GM12891 (cell line): ENCODE measurements at regions not wholly inside any gene's neighbourhood (a gene's known extent, or its start where the extent isn't known, plus 50 kb on each side); places are given as distances from the start of the nearest gene placed in this dataset.

ENCODE experiments used
- DNase-seq: peaks from one replicate; pipeline ENCODE4 v3.0.0; 2011; ENCODE audit warnings: low spot score; ENCODE audit not compliant: insufficient read length
- FAIRE-seq: peaks from 2 replicates; lab custom pipeline; 2011; peaks lifted over from hg19 to GRCh38; lab: Jason Lieb, UNC
- PAX5 ChIP-seq: IDR thresholded peaks from 2 replicates; pipeline ENCODE4 v1.6.1; 2011; ENCODE audit warnings: low read length, moderate library complexity, mild to moderate bottlenecking; ENCODE audit not compliant: insufficient read depth, severe bottlenecking
- POLR2A ChIP-seq: IDR thresholded peaks from 2 replicates; pipeline ENCODE4 v1.6.1; 2011; ENCODE audit warnings: low read depth, low read length, control low read depth
- POLR2AphosphoS5 ChIP-seq: IDR thresholded peaks from 2 replicates; pipeline ENCODE4 v1.6.1; 2011; ENCODE audit warnings: low read depth, low read length, control low read depth
- POU2F2 ChIP-seq: IDR thresholded peaks from 2 replicates; pipeline ENCODE4 v1.6.1; 2011; ENCODE audit warnings: low read depth, mild to moderate bottlenecking, control low read depth, low read length, moderate library complexity
- SPI1 ChIP-seq: IDR thresholded peaks from 2 replicates; pipeline ENCODE4 v1.6.1; 2011; ENCODE audit warnings: low read depth, low read length, control low read depth
- TAF1 ChIP-seq: IDR thresholded peaks from 2 replicates; pipeline ENCODE4 v1.6.1; 2011; ENCODE audit warnings: low read depth, low read length, control low read depth

GRCh38 chr10:10542477-10542876, 475.2 kb upstream of the CELF2 start:
- no peak for DNase-seq
- TF ChIP-seq PAX5 = no peak
- TF ChIP-seq POU2F2 = no peak
- no peak for TF ChIP-seq TAF1
- TF ChIP-seq POLR2A = no peak
- TF ChIP-seq SPI1 = no peak
- TF ChIP-seq POLR2AphosphoS5 = no peak
- no peak for FAIRE-seq

DNA sequence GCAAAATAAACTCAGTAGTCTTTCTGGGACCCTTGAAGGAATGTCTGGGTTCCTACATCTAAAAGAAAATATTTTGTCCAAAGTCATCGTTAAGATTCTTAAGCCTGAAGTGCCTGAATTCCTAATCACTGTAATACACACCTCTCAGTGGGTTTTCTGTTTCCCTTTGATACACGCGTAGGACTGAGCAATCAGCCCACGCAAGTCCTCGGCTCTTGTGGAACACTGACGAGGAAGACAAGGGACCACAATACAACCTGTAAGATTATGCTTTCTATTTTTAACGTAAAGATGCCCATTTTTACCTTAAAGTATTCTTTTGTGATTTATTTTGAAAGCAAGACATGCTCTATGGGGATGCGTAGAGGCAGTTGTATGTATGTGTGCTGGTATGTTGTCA, 472.8 kb upstream of the CELF2 start:
- no peak for FAIRE-seq
- TF ChIP-seq PAX5 = no peak
- TF ChIP-seq POLR2A = no peak
- no peak for TF ChIP-seq POLR2AphosphoS5
- TF ChIP-seq POU2F2 = no peak
- no peak for TF ChIP-seq SPI1
- no peak for TF ChIP-seq TAF1

DNA sequence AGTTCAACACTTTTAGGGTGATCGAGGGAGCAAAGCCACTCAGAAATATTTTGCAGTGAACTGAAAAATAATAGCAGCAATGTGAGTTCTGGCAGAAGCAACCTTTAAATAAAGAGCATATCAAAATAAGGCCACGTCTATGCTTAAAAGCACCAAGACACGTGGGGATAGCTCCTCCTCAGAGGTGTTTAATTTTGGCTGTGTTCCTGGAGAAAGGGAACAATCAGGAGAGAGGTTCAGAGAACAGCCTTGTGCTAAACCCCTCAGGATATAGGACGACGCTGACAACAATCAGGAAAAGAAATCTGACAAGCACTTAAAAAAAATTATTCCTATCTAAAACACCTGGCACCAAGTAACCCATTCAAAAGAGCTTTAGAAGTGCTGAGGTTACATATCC, 471.9 kb upstream of the CELF2 start:
- no peak for TF ChIP-seq POLR2A
- no peak for TF ChIP-seq PAX5
- no peak for TF ChIP-seq POLR2AphosphoS5
- TF ChIP-seq SPI1 = no peak
- TF ChIP-seq POU2F2 = no peak
- TF ChIP-seq TAF1 = no peak
- DNase-seq = no peak
- no peak for FAIRE-seq

More for the DNA sequence above, 472.8 kb upstream of the CELF2 start:
- DNase-seq = no peak

DNA sequence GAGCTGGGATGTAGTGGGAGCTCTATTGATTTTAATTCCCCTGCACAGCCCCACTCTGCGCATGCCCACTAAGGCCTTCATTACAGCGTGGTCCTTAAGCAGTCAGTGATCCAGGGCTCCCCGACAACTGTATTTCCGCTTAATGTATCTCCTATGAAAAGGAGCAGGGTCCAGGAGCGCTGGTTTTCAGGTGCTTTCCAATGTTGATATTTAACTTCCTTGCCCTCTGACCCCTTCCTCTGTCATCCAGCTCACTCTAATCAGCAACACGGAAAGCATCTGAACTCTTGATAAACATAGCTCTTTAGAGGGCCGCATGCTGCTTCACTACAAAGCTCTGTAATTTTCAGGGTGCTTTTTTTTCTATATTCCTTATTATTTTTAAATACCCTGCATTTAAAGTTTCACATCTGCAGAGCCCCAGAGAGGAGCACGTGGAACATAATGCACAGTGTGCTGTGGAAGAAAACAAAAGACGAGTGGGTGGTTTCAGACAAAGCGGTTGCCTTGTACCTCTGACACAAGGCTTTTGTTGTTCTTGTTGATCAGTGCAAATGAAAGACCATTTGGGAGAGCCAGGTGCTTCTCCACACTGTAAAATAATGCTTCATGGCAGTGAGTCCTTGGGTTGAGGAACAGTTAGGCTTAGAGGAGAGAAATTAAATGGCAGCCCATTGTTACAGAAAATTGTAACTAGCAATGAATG, 465.9 kb upstream of the CELF2 start:
- no peak for FAIRE-seq
- no peak for DNase-seq
- TF ChIP-seq POU2F2 (no peak), PAX5 (no peak), POLR2AphosphoS5 (no peak), TAF1 (no peak), SPI1 (no peak), POLR2A (no peak)

DNA sequence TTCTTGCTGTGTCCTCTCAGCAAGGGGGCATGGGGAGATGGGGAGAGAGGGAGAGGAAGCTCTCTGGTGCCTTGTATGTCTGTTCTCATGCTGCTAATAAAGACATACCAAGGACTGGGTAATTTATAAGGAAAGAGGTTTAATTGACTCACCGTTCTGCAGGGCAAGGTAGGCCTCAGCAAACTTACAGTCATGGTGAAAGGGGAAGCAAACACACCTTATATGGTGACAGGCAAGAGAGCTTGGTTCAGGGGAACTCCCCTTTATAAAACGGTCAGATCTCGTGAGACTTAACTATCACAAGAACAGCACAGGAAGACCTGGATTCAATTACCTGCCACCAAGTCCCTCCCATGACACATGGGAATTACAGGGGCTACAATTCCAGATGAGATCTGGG, 464.7 kb upstream of the CELF2 start:
- DNase-seq = no peak
- FAIRE-seq = no peak
- TF ChIP-seq POLR2A = no peak
- TF ChIP-seq TAF1 = no peak
- TF ChIP-seq PAX5 = no peak
- no peak for TF ChIP-seq POLR2AphosphoS5
- no peak for TF ChIP-seq SPI1
- TF ChIP-seq POU2F2 = no peak

DNA sequence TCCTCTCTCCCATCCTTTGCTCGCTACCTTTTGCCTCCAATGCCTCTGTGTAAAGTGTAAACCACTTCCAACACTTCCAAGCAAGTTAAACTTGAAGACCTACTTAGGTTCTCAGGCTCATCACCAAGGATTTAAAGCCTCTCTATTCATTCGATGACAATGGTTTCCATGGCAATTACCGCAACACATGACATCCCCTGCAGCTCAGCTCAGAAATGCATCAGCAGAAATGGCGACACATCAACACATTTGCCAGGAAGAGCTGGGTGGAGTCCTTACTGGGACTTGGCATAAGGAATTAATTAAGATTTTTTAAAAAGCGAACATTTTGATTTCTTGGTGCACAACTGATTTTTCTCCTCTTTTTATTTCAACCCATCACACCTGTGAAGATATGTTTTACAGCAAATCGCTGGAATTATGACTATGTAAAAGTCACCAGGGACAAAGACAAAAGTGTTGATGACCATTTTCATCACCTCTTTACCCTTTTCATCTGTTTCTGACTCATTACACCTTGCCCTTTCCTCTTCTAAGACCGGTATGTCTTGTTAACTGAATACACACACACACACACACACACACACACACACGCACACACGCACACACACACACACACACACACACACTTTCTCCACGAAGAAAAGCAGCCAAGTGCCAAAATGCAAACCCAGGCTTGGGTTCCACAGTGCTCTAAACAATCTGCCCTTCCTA, 453.4 kb upstream of the CELF2 start:
- FAIRE-seq (no peak), DNase-seq (no peak)
- TF ChIP-seq PAX5 = no peak
- no peak for TF ChIP-seq POU2F2
- TF ChIP-seq TAF1 = no peak
- no peak for TF ChIP-seq POLR2A
- TF ChIP-seq POLR2AphosphoS5 = no peak
- no peak for TF ChIP-seq SPI1

DNA sequence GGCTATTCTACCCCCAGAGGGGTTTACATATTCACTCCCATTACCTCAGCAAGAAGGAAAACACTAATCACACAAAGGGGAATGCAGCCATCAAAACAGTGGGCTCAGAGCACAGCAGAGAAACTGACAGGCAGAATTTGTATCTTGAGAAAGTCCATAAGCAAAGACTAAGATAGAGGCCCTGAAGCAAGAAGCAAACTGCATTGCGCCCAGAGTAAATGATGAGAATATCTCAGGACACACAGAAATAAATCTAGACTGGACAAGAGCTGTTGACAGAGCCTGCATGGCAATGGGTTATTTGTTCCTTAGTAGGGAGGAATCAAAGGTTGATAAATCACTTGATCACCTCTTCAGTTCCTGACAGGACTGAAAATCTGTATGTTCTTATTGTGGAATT, 440.7 kb upstream of the CELF2 start:
- TF ChIP-seq PAX5 = no peak
- TF ChIP-seq SPI1 = no peak
- no peak for TF ChIP-seq POLR2A
- no peak for TF ChIP-seq TAF1
- TF ChIP-seq POU2F2 = no peak
- no peak for TF ChIP-seq POLR2AphosphoS5
- DNase-seq = no peak
- FAIRE-seq = no peak

DNA sequence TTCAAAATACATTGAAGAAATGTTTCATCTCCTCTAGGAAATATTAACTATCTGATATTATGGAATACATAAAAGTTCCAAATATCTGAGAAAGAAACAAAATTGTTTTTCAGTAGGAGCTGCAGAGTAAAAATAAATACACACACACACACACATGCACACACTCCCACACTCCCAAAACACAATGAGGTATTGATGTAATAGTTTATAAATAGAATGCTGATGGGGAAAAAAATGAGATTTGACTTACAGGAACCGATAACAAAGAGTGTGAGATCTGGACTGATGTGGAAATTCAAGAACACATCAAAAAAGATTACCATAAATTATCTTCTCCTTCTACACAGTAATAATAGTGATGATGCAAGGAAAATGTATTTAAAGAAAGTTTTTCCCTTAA, 438.0 kb upstream of the CELF2 start:
- no peak for TF ChIP-seq TAF1
- TF ChIP-seq POLR2A = no peak
- no peak for TF ChIP-seq POLR2AphosphoS5
- TF ChIP-seq POU2F2 = no peak
- no peak for TF ChIP-seq PAX5
- no peak for TF ChIP-seq SPI1
- DNase-seq (no peak), FAIRE-seq (no peak)

- 0 out of 2 replicates have a peak, but pooled peaks have one; percentile 6 for TF ChIP-seq SPI1
- TF ChIP-seq POLR2AphosphoS5 = no peak
- DNase-seq (no peak), FAIRE-seq (no peak)
These were observed 433.5 kb upstream of the CELF2 start for GRCh38 chr10:10584161-10584560.
